HEK293 (cell line): ENCODE measurements at regions not wholly inside any gene's neighbourhood (a gene's known extent, or its start where the extent isn't known, plus 50 kb on each side); places are given as distances from the start of the nearest gene placed in this dataset.

Experiments used
- CTCF ChIA-PET: fragments of 350-600 bp; formaldehyde crosslinking; extraction: SDS; loops from one replicate; lab custom pipeline; 2021; ENCODE audit warnings: antibody characterized with exemption; lab: Yijun Ruan, JAX
- POLR2A ChIA-PET: fragments of 300-600 bp; formaldehyde crosslinking; extraction: SDS; loops from one replicate; lab custom pipeline; 2020; ENCODE audit warnings: antibody characterized with exemption, inconsistent platforms; lab: Yijun Ruan, JAX
- H3K27ac ChIP-seq: fragments of 200-500 bp; sonication (Bioruptor generic); 2 replicates; pipeline ENCODE4 v1.5.1; 2014; ENCODE audit warnings: low read depth, low read length, control low read depth, inconsistent platforms; ENCODE audit errors: extremely low read depth
- H3K36me3 ChIP-seq, 2 experiments: fragments of 200-500 bp in 1 of 2; sonication (Bioruptor generic) in 1 of 2; 1 replicate in 1 of 2; 2 replicates in 1 of 2; pipeline ENCODE4 v1.5.1; 2014 to 2017; ENCODE audit warnings: inconsistent platforms in 2 of 2, low read length in 2 of 2; ENCODE audit not compliant: control insufficient read depth in 2 of 2, insufficient read depth in 1 of 2
- H3K4me1 ChIP-seq: fragments of 200-500 bp; sonication (Bioruptor generic); 2 replicates; pipeline ENCODE4 v1.5.1; 2014; ENCODE audit warnings: mild to moderate bottlenecking, low read length, inconsistent platforms; ENCODE audit not compliant: control insufficient read depth, insufficient read depth
- H3K4me3 ChIP-seq: 2 replicates; pipeline ENCODE4 v1.5.1; 2011; ENCODE audit warnings: low read depth, mild to moderate bottlenecking, control low read depth, low read length, moderate library complexity
- H3K9me3 ChIP-seq: fragments of 200-500 bp; sonication (Bioruptor generic); 2 replicates; pipeline ENCODE4 v1.5.1; 2014; ENCODE audit warnings: low read depth, low read length, inconsistent platforms; ENCODE audit not compliant: control insufficient read depth, insufficient read depth
- GFI1B ChIP-seq: fragments of 450-650 bp; formaldehyde crosslinking; IDR thresholded peaks from 2 replicates; pipeline ENCODE4 v1.5.1; 2016; ENCODE audit warnings: missing biosample characterization, missing genetic modification characterization
- PRDM10 ChIP-seq: fragments of 450-650 bp; formaldehyde crosslinking; IDR thresholded peaks from 2 replicates; pipeline ENCODE4 v1.5.1; 2016; ENCODE audit warnings: missing biosample characterization, missing genetic modification characterization
- REST ChIP-seq: fragments of 450-650 bp; formaldehyde crosslinking; IDR thresholded peaks from 2 replicates; pipeline ENCODE4 v1.5.1; 2016; ENCODE audit warnings: missing biosample characterization, missing genetic modification characterization
- SP7 ChIP-seq: fragments of 450-650 bp; formaldehyde crosslinking; IDR thresholded peaks from 2 replicates; pipeline ENCODE4 v1.5.1; 2016; ENCODE audit warnings: missing biosample characterization, missing genetic modification characterization
- YY2 ChIP-seq: fragments of 450-650 bp; formaldehyde crosslinking; IDR thresholded peaks from 2 replicates; pipeline ENCODE4 v1.5.1; 2016; ENCODE audit warnings: missing biosample characterization, missing genetic modification characterization
- ZEB2 ChIP-seq: fragments of 450-650 bp; formaldehyde crosslinking; IDR thresholded peaks from 2 replicates; pipeline ENCODE4 v1.5.1; 2016; ENCODE audit warnings: missing biosample characterization, missing genetic modification characterization
- ZFP69B ChIP-seq: fragments of 450-650 bp; formaldehyde crosslinking; IDR thresholded peaks from 2 replicates; pipeline ENCODE4 v1.5.1; 2016; ENCODE audit warnings: missing biosample characterization, missing genetic modification characterization
- ZNF140 ChIP-seq: fragments of 450-650 bp; formaldehyde crosslinking; IDR thresholded peaks from 2 replicates; pipeline ENCODE4 v1.5.1; 2016; ENCODE audit warnings: missing biosample characterization, missing genetic modification characterization
- ZNF148 ChIP-seq: fragments of 450-650 bp; formaldehyde crosslinking; IDR thresholded peaks from 2 replicates; pipeline ENCODE4 v1.5.0; 2017; ENCODE audit warnings: missing biosample characterization, missing genetic modification characterization, borderline replicate concordance
- ZNF18 ChIP-seq: fragments of 450-650 bp; formaldehyde crosslinking; IDR thresholded peaks from 2 replicates; pipeline ENCODE4 v1.5.1; 2016; ENCODE audit warnings: missing biosample characterization, missing genetic modification characterization
- ZNF184 ChIP-seq: fragments of 450-650 bp; IDR thresholded peaks from 2 replicates; pipeline ENCODE4 v1.5.1; 2018; ENCODE audit warnings: missing biosample characterization, mild to moderate bottlenecking, missing genetic modification characterization
- ZNF48 ChIP-seq: fragments of 450-650 bp; formaldehyde crosslinking; IDR thresholded peaks from 2 replicates; pipeline ENCODE4 v1.5.1; 2016; ENCODE audit warnings: missing biosample characterization, missing genetic modification characterization
- ZNF658 ChIP-seq: fragments of 450-650 bp; formaldehyde crosslinking; IDR thresholded peaks from 2 replicates; pipeline ENCODE4; 2016; ENCODE audit warnings: missing biosample characterization, missing genetic modification characterization
- ZNF747 ChIP-seq: fragments of 450-650 bp; formaldehyde crosslinking; IDR thresholded peaks from 2 replicates; pipeline ENCODE4 v1.5.1; 2016; ENCODE audit warnings: missing biosample characterization, missing genetic modification characterization
- ZNF837 ChIP-seq: fragments of 450-650 bp; formaldehyde crosslinking; IDR thresholded peaks from 2 replicates; pipeline ENCODE4 v1.5.1; 2016; ENCODE audit warnings: missing biosample characterization, missing genetic modification characterization

GRCh38 chr3:110933821-110934426 lies 137.7 kb upstream of the NECTIN3 start (continued):
- TF ChIP-seq REST (tag by site-specific recombination) = no peak
- TF ChIP-seq ZNF184 (tag by site-specific recombination) = no peak
- TF ChIP-seq GFI1B (tag by site-specific recombination) = no peak
- no peak for TF ChIP-seq ZNF747 (tag by site-specific recombination)
- TF ChIP-seq ZEB2 (tag by site-specific recombination) = no peak
- TF ChIP-seq ZNF18 (tag by site-specific recombination) = no peak

- Histone ChIP-seq H3K27ac (no peak overlapping the region), H3K4me3 (no peak overlapping the region), H3K36me3 (no peaks in the 10 kb centered on the region)
- CTCF ChIA-PET = no interaction called here
- no peak for TF ChIP-seq ZNF48 (tag by site-specific recombination)
- no peak for TF ChIP-seq YY2 (tag by site-specific recombination)
- no peak for TF ChIP-seq ZFP69B (tag by site-specific recombination)
- TF ChIP-seq ZNF148 = no peak
- TF ChIP-seq PRDM10 (tag by site-specific recombination) = no peak
- no peak for TF ChIP-seq ZNF837 (tag by site-specific recombination)
- no peak for TF ChIP-seq SP7 (tag by site-specific recombination)
- TF ChIP-seq ZNF658 = no peak
- TF ChIP-seq ZNF140 (tag by site-specific recombination) = no peak
- TF ChIP-seq, all 188 proteins: peak for 0
- POLR2A ChIA-PET = no interaction called here
- Histone ChIP-seq H3K9me3 (no peaks in the 10 kb centered on the region), H3K4me1 (no peaks in the 10 kb centered on the region)
Measured at GRCh38 chr3:110938629-110939028, 133.0 kb upstream of the NECTIN3 start.
